ENCODE measurements at regions not wholly inside any gene's neighbourhood (a gene's known extent, or its start where the extent isn't known, plus 50 kb on each side); places are given as distances from the start of the nearest gene placed in this dataset.

GRCh38 chr9:129380961-129381401, 202.9 kb upstream of the IER5L start:
- TF ChIP-seq CTCF (IDR thresholded peaks at IDR 0.05; ENCODE audit: low read depth, low read length, poor library complexity, severe bottlenecking) (no peak), EZH2phosphoT487 (IDR thresholded peaks at IDR 0.05; ENCODE audit: borderline replicate concordance, low read length) (no peak)

Measured in DOHH2 (cell line).